H9 (cell line): ENCODE measurements at regions not wholly inside any gene's neighbourhood (a gene's known extent, or its start where the extent isn't known, plus 50 kb on each side); places are given as distances from the start of the nearest gene placed in this dataset.

ENCODE experiments used
- DNase-seq: peaks from one replicate; pipeline ENCODE4 v3.0.0-alpha.2; 2017
- H2AFZ ChIP-seq: one replicate; pipeline ENCODE4 v1.6.1; 2013; ENCODE audit warnings: mild to moderate bottlenecking, low read length, control low read depth, moderate library complexity
- H2AK5ac ChIP-seq: 2 replicates; pipeline ENCODE4 v1.6.1; 2013; ENCODE audit warnings: low read length, control low read depth, mixed read lengths; ENCODE audit not compliant: insufficient read length
- H2BK120ac ChIP-seq: one replicate; pipeline ENCODE4 v1.6.1; 2013; ENCODE audit warnings: low read depth, mild to moderate bottlenecking, low read length, control low read depth, inconsistent platforms; ENCODE audit not compliant: poor library complexity, severe bottlenecking
- H2BK12ac ChIP-seq: 2 replicates; pipeline ENCODE4 v1.6.1; 2013; ENCODE audit warnings: low read length, control low read depth, mixed read lengths, low read depth; ENCODE audit not compliant: insufficient read length
- H2BK15ac ChIP-seq: 2 replicates; pipeline ENCODE4 v1.6.1; 2013; ENCODE audit warnings: low read depth, low read length, control low read depth
- H2BK20ac ChIP-seq: one replicate; pipeline ENCODE4 v1.6.1; 2013; ENCODE audit warnings: low read depth, mild to moderate bottlenecking, low read length, control low read depth, inconsistent platforms; ENCODE audit not compliant: poor library complexity, severe bottlenecking
- H2BK5ac ChIP-seq: 2 replicates; pipeline ENCODE4 v1.6.1; 2013; ENCODE audit warnings: low read length, control low read depth, mixed read lengths; ENCODE audit not compliant: insufficient read length
- H3K14ac ChIP-seq: 2 replicates; pipeline ENCODE4 v1.6.1; 2013; ENCODE audit warnings: low read length, control low read depth; ENCODE audit not compliant: insufficient read depth
- H3K18ac ChIP-seq: 2 replicates; pipeline ENCODE4 v1.6.1; 2013; ENCODE audit warnings: low read depth, mild to moderate bottlenecking, mixed read lengths, low read length, control low read depth; ENCODE audit not compliant: insufficient read length
- H3K23ac ChIP-seq: 2 replicates; pipeline ENCODE4 v1.6.1; 2013; ENCODE audit warnings: low read length, control low read depth, mixed read lengths, low read depth; ENCODE audit not compliant: insufficient read length
- H3K23me2 ChIP-seq: 2 replicates; pipeline ENCODE4 v1.6.1; 2013; ENCODE audit warnings: low read depth, mild to moderate bottlenecking, mixed read lengths, low read length, control low read depth; ENCODE audit not compliant: insufficient read length, poor library complexity, severe bottlenecking
- H3K27ac ChIP-seq: 2 replicates; pipeline ENCODE4 v1.5.1; 2013; ENCODE audit warnings: low read length, control low read depth, mixed read lengths, low read depth; ENCODE audit not compliant: insufficient read length
- H3K27me3 ChIP-seq: 2 replicates; pipeline ENCODE4 v1.6.1; 2013; ENCODE audit warnings: low read length, control low read depth, inconsistent platforms; ENCODE audit not compliant: insufficient read depth
- H3K4ac ChIP-seq: 2 replicates; pipeline ENCODE4 v1.6.1; 2013; ENCODE audit warnings: low read depth, mild to moderate bottlenecking, control low read depth, inconsistent platforms, low read length, moderate library complexity
- H3K4me1 ChIP-seq: 2 replicates; pipeline ENCODE4 v1.6.1; 2013; ENCODE audit warnings: low read length, control low read depth, inconsistent platforms; ENCODE audit not compliant: insufficient read depth
- H3K4me2 ChIP-seq: 2 replicates; pipeline ENCODE4 v1.6.1; 2013; ENCODE audit warnings: low read length, control low read depth, mixed read lengths; ENCODE audit not compliant: insufficient read length, insufficient read depth
- H3K56ac ChIP-seq: 2 replicates; pipeline ENCODE4 v1.6.1; 2013; ENCODE audit warnings: low read depth, mild to moderate bottlenecking, mixed read lengths, low read length, control low read depth; ENCODE audit not compliant: insufficient read length
- H3K79me1 ChIP-seq: 2 replicates; pipeline ENCODE4 v1.6.1; 2013; ENCODE audit warnings: low read depth, mild to moderate bottlenecking, moderate library complexity, low read length, control low read depth, inconsistent platforms; ENCODE audit not compliant: insufficient read depth, poor library complexity, severe bottlenecking
- H3K79me2 ChIP-seq: 2 replicates; pipeline ENCODE4 v1.6.1; 2013; ENCODE audit warnings: low read length, control low read depth, inconsistent platforms; ENCODE audit not compliant: insufficient read depth
- H3K9ac ChIP-seq: 2 replicates; pipeline ENCODE4 v1.6.1; 2013; ENCODE audit warnings: low read length, control low read depth, mixed read lengths; ENCODE audit not compliant: insufficient read length; ENCODE audit errors: extremely low read depth
- H3K9me3 ChIP-seq: one replicate; pipeline ENCODE4 v1.6.1; 2013; ENCODE audit warnings: low read depth, low read length, inconsistent platforms; ENCODE audit not compliant: control insufficient read depth
- H3T11ph ChIP-seq: one replicate; pipeline ENCODE4 v1.6.1; 2013; ENCODE audit warnings: mild to moderate bottlenecking, low read length, control low read depth, inconsistent platforms
- H4K20me1 ChIP-seq: one replicate; pipeline ENCODE4 v1.6.1; 2013; ENCODE audit not compliant: control insufficient read depth, insufficient read length, insufficient read depth
- H4K5ac ChIP-seq: 2 replicates; pipeline ENCODE4 v1.6.1; 2013; ENCODE audit warnings: low read depth, mild to moderate bottlenecking, mixed read lengths, low read length, control low read depth; ENCODE audit not compliant: insufficient read length
- H4K8ac ChIP-seq: replicated peaks from 2 replicates; pipeline ENCODE4 v1.6.1; 2013; ENCODE audit warnings: low read length, control low read depth, mixed read lengths, low read depth; ENCODE audit not compliant: insufficient read length
- H4K91ac ChIP-seq: 2 replicates; pipeline ENCODE4 v1.6.1; 2013; ENCODE audit warnings: low read depth, mild to moderate bottlenecking, moderate library complexity, mixed read lengths, low read length, control low read depth; ENCODE audit not compliant: insufficient read length
- H3K27ac Mint-ChIP-seq, 3 experiments: 2 replicates in 2 of 3; 3 replicates in 1 of 3; pipeline ENCODE4 v1.8.0; 2020 to 2021; ENCODE audit warnings: mixed read lengths in 3 of 3, mild to moderate bottlenecking in 1 of 3, moderate library complexity in 1 of 3
- H3K27me3 Mint-ChIP-seq: 2 replicates; pipeline ENCODE4 v1.8.0; 2021; ENCODE audit warnings: low read depth, mild to moderate bottlenecking, moderate library complexity, mixed read lengths
- H3K36me3 Mint-ChIP-seq, 3 experiments: 2 replicates in 2 of 3; 3 replicates in 1 of 3; pipeline ENCODE4 v1.8.0; 2020 to 2021; ENCODE audit warnings: low read depth in 3 of 3, mixed read lengths in 3 of 3; ENCODE audit not compliant: insufficient read depth in 1 of 3
- H3K4me1 Mint-ChIP-seq, 2 experiments: 2 replicates each; pipeline ENCODE4 v1.8.0; 2020; ENCODE audit warnings: mixed read lengths in 2 of 2
- H3K4me3 Mint-ChIP-seq, 2 experiments: 2 replicates in 1 of 2; 3 replicates in 1 of 2; pipeline ENCODE4 v1.8.0; 2020 to 2021; ENCODE audit warnings: mild to moderate bottlenecking in 2 of 2, mixed read lengths in 2 of 2, moderate library complexity in 1 of 2
- H3K9me3 Mint-ChIP-seq, 2 experiments: 2 replicates in 1 of 2; 3 replicates in 1 of 2; pipeline ENCODE4 v1.8.0; 2020; ENCODE audit warnings: mild to moderate bottlenecking in 2 of 2, mixed read lengths in 2 of 2, moderate library complexity in 1 of 2
- WGBS: extraction: QIAGEN DNeasy Blood & Tissue Kit; methylation state at CpG from one replicate; pipeline ENCODE4 v1.1.7; 2013; ENCODE audit warnings: missing lambda C conversion rate, low lambda C conversion rate, mixed read lengths; ENCODE audit not compliant: insufficient read length; ENCODE audit errors: extremely low coverage; 5-methylcytosine and 5-hydroxymethylcytosine counted together
- TF ChIP-seq, protein P1 (sequence below): fragments of 200-600 bp; sonication (generic); conservative IDR thresholded peaks from 3 replicates; pipeline ENCODE4 v1.8.0; 2021; ENCODE audit warnings: antibody characterized with exemption, mild to moderate bottlenecking

DNA sequence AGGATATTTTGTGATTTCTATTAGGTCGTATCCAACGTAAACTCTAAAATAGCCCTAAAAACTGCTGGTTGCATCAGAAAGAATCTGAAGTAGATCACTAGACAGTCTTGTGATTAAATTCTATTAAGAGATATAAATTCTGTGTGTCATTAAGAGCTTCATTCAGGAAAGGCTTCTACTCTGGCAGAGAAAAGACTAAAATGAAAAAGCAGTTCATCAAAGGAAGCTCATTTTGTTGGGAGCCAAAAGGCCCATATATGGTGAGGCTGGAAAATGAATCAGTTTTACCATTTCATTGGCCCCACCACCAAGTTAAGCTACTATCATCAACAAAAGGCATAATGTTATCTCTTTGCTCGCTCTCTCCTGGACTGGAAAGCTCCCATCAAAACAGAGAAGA lies 261.1 kb downstream of the SATB2 start:
- Histone ChIP-seq H4K91ac (no peak overlapping the region), H3K79me2 (no peaks in the 10 kb centered on the region), H4K5ac (no peak overlapping the region), H3K27me3 (no peaks in the 10 kb centered on the region), H3K4me2 (no peak overlapping the region), H3K4me1 (0 out of 2 replicates have a peak, but pooled peaks cover under 1% of the 10 kb centered on the region), H3K4ac (no peak overlapping the region), H3K9me3 (no peaks in the 10 kb centered on the region), H3K23ac (no peak overlapping the region), H4K8ac (no peak overlapping the region), H3K79me1 (no peaks in the 10 kb centered on the region), H4K20me1 (no peaks in the 10 kb centered on the region), H3T11ph (no peak overlapping the region), H3K27ac (no peak overlapping the region), H3K9ac (no peak overlapping the region), H3K18ac (no peak overlapping the region), H2BK20ac (no peak overlapping the region), H3K23me2 (no peaks in the 10 kb centered on the region), H2BK12ac (no peak overlapping the region), H2BK120ac (no peak overlapping the region), H2BK5ac (no peak overlapping the region), H2AFZ (no peak overlapping the region), H2BK15ac (no peak overlapping the region), H2AK5ac (no peak overlapping the region), H3K14ac (no peak overlapping the region), H3K56ac (no peak overlapping the region)
- Mint-ChIP-seq H3K27me3 (no peaks in the 10 kb centered on the region), H3K9me3 (no peaks in the 10 kb centered on the region), H3K4me1 (peaks cover 1 to 14% of the 10 kb centered on the region in 2 experiments), H3K27ac (no peak overlapping the region), H3K36me3 (no peaks in the 10 kb centered on the region; a peak in 1 of 7 replicates), H3K4me3 (no peak overlapping the region)
- no CpG with 5 or more reads among the region's 3 CpGs for WGBS
- no peak for DNase-seq
- TF ChIP-seq, protein P1, sequence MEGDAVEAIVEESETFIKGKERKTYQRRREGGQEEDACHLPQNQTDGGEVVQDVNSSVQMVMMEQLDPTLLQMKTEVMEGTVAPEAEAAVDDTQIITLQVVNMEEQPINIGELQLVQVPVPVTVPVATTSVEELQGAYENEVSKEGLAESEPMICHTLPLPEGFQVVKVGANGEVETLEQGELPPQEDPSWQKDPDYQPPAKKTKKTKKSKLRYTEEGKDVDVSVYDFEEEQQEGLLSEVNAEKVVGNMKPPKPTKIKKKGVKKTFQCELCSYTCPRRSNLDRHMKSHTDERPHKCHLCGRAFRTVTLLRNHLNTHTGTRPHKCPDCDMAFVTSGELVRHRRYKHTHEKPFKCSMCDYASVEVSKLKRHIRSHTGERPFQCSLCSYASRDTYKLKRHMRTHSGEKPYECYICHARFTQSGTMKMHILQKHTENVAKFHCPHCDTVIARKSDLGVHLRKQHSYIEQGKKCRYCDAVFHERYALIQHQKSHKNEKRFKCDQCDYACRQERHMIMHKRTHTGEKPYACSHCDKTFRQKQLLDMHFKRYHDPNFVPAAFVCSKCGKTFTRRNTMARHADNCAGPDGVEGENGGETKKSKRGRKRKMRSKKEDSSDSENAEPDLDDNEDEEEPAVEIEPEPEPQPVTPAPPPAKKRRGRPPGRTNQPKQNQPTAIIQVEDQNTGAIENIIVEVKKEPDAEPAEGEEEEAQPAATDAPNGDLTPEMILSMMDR = no peak
